ENCODE measurements at regions not wholly inside any gene's neighbourhood (a gene's known extent, or its start where the extent isn't known, plus 50 kb on each side); places are given as distances from the start of the nearest gene placed in this dataset.

GRCh38 chr3:180829409-180830405 lies 82.8 kb upstream of the FXR1 start:
- dilution Hi-C loops (cut with MboI; ENCODE audit: extremely low pct_ligation_motif_present, low sequenced_read_pairs): no loop called here
- no peak for TF ChIP-seq EZH2 (IDR thresholded peaks at IDR 0.05; ENCODE audit: low read length)
- TF ChIP-seq CTCF (optimal IDR thresholded peaks at IDR 0.05 in 1 of 3, IDR thresholded peaks at IDR 0.05 in 1 of 3, conservative IDR thresholded peaks at IDR 0.05 in 1 of 3; ENCODE audit: extremely low read depth in 1 of 3, insufficient read depth in 2 of 3, low read length in 3 of 3): no peak
- Histone ChIP-seq H2AFZ (ENCODE audit: control insufficient read depth, low read length) (no peak overlapping the region), H3K9ac (ENCODE audit: control insufficient read depth, extremely low read depth, insufficient read depth, low read length) (no peak overlapping the region), H3K79me2 (ENCODE audit: control insufficient read depth, insufficient read depth, low read length) (no peaks in the 10 kb centered on the region), H3K4me2 (ENCODE audit: control insufficient read depth, extremely low read depth, insufficient read depth, low read depth, low read length) (no peak overlapping the region), H3K4me3 (ENCODE audit: control insufficient read depth in 2 of 3, extremely low read depth in 1 of 3, insufficient read depth in 2 of 3, low read depth in 1 of 3, low read length in 3 of 3) (no peak overlapping the region), H3K36me3 (ENCODE audit: control insufficient read depth in 2 of 2, extremely low read depth in 1 of 2, insufficient read depth in 2 of 2, low read length in 2 of 2) (no peaks in the 10 kb centered on the region), H3K9me3 (ENCODE audit: control insufficient read depth, low read depth, low read length) (no peaks in the 10 kb centered on the region), H3K4me1 (ENCODE audit: control insufficient read depth, extremely low read depth, insufficient read depth, low read length) (no peaks in the 10 kb centered on the region), H3K27me3 (ENCODE audit: control insufficient read depth, extremely low read depth, insufficient read depth, low read length) (no peaks in the 10 kb centered on the region), H4K20me1 (ENCODE audit: control insufficient read depth, extremely low read depth, insufficient read depth, low read length) (no peaks in the 10 kb centered on the region), H3K9me1 (ENCODE audit: control insufficient read depth, extremely low read depth, insufficient read depth, low read length) (no peaks in the 10 kb centered on the region), H3K27ac (ENCODE audit: control insufficient read depth, insufficient read depth, low read length) (no peak overlapping the region)
- DNase-seq (ENCODE audit: low read depth, low spot score): no peak
- FAIRE-seq: no peak

GRCh38 chr3:180835501-180835900 lies 77.0 kb upstream of the FXR1 start:
- no peaks in the 10 kb centered on the region for H3K9me1 ChIP-seq (ENCODE audit: control insufficient read depth, extremely low read depth, insufficient read depth, low read length)
- H3K4me1 ChIP-seq (ENCODE audit: control insufficient read depth, extremely low read depth, insufficient read depth, low read length): no peaks in the 10 kb centered on the region
- FAIRE-seq (no peak), DNase-seq (ENCODE audit: low read depth, low spot score) (no peak)
- no peaks in the 10 kb centered on the region for H3K79me2 ChIP-seq (ENCODE audit: control insufficient read depth, insufficient read depth, low read length)
- dilution Hi-C loops (cut with MboI; ENCODE audit: extremely low pct_ligation_motif_present, low sequenced_read_pairs): no loop called here
- H3K4me2 ChIP-seq (ENCODE audit: control insufficient read depth, extremely low read depth, insufficient read depth, low read depth, low read length): no peak overlapping the region
- TF ChIP-seq CTCF (optimal IDR thresholded peaks at IDR 0.05 in 1 of 3, IDR thresholded peaks at IDR 0.05 in 1 of 3, conservative IDR thresholded peaks at IDR 0.05 in 1 of 3; ENCODE audit: extremely low read depth in 1 of 3, insufficient read depth in 2 of 3, low read length in 3 of 3) (no peak), EZH2 (IDR thresholded peaks at IDR 0.05; ENCODE audit: low read length) (no peak)
- no peaks in the 10 kb centered on the region for H3K9me3 ChIP-seq (ENCODE audit: control insufficient read depth, low read depth, low read length)
- H4K20me1 ChIP-seq (ENCODE audit: control insufficient read depth, extremely low read depth, insufficient read depth, low read length): no peaks in the 10 kb centered on the region
- no peaks in the 10 kb centered on the region for H3K36me3 ChIP-seq (ENCODE audit: control insufficient read depth in 2 of 2, extremely low read depth in 1 of 2, insufficient read depth in 2 of 2, low read length in 2 of 2)
- no peak overlapping the region for H3K4me3 ChIP-seq (ENCODE audit: control insufficient read depth in 2 of 3, extremely low read depth in 1 of 3, insufficient read depth in 2 of 3, low read depth in 1 of 3, low read length in 3 of 3)
- no peak overlapping the region for H3K9ac ChIP-seq (ENCODE audit: control insufficient read depth, extremely low read depth, insufficient read depth, low read length)
- H3K27ac ChIP-seq (ENCODE audit: control insufficient read depth, insufficient read depth, low read length): no peak overlapping the region
- H3K27me3 ChIP-seq (ENCODE audit: control insufficient read depth, extremely low read depth, insufficient read depth, low read length): no peaks in the 10 kb centered on the region
- H2AFZ ChIP-seq (ENCODE audit: control insufficient read depth, low read length): no peak overlapping the region
